Natural killer cell (primary cell): ENCODE measurements at regions not wholly inside any gene's neighbourhood (a gene's known extent, or its start where the extent isn't known, plus 50 kb on each side); places are given as distances from the start of the nearest gene placed in this dataset.

Experiments
- ATAC-seq, 3 donors: fragments of 150-1000 bp in 2 of 3; fragments of 200-7000 bp in 1 of 3; cut with Tn5 transposase; 1 replicate in 1 of 3; 2 replicates in 2 of 3; pipeline ENCODE4 v1.10.0; 2021; ENCODE audit warnings: mild to moderate bottlenecking in 2 of 3, moderate library complexity in 2 of 3
- DNase-seq, 2 donors: peaks; one replicate each; pipeline versions ENCODE4 v3.0.0 to v3.0.0-alpha.2; 2013 to 2021; ENCODE audit warnings: mixed read lengths in 1 of 2
- H3K27ac ChIP-seq: one replicate; pipeline ENCODE4 v1.5.1; 2013; ENCODE audit warnings: mild to moderate bottlenecking, low read length
- H3K27me3 ChIP-seq: one replicate; pipeline ENCODE4 v1.6.1; 2013; ENCODE audit warnings: low read length; ENCODE audit not compliant: control insufficient read depth, insufficient read depth
- H3K36me3 ChIP-seq: one replicate; pipeline ENCODE4 v1.6.1; 2013; ENCODE audit warnings: low read length; ENCODE audit not compliant: control insufficient read depth, insufficient read depth
- H3K4me1 ChIP-seq: one replicate; pipeline ENCODE4 v1.6.1; 2013; ENCODE audit warnings: low read length; ENCODE audit not compliant: control insufficient read depth, insufficient read depth
- H3K4me3 ChIP-seq: one replicate; pipeline ENCODE4 v1.5.1; 2013; ENCODE audit warnings: low read length
- H3K9me3 ChIP-seq: one replicate; pipeline ENCODE4 v1.6.1; 2013; ENCODE audit warnings: low read length; ENCODE audit not compliant: control insufficient read depth, insufficient read depth
- H3K27ac Mint-ChIP-seq, 2 donors: one replicate each; pipeline ENCODE4 v1.8.0; 2022; ENCODE audit warnings: mild to moderate bottlenecking in 2 of 2, mixed read lengths in 2 of 2, moderate library complexity in 1 of 2
- H3K27me3 Mint-ChIP-seq, 2 donors: one replicate each; pipeline ENCODE4 v1.8.0; 2022; ENCODE audit warnings: low read depth in 2 of 2, mixed read lengths in 2 of 2
- H3K36me3 Mint-ChIP-seq: one replicate; pipeline ENCODE4 v1.8.0; 2022; ENCODE audit warnings: mixed read lengths
- H3K4me1 Mint-ChIP-seq, 2 donors: one replicate each; pipeline ENCODE4 v1.8.0; 2022; ENCODE audit warnings: mixed read lengths in 2 of 2
- H3K4me3 Mint-ChIP-seq: one replicate; pipeline ENCODE4 v1.8.0; 2022; ENCODE audit warnings: mild to moderate bottlenecking, moderate library complexity, mixed read lengths
- H3K9me3 Mint-ChIP-seq, 2 donors: one replicate each; pipeline ENCODE4 v1.8.0; 2022; ENCODE audit warnings: mixed read lengths in 2 of 2
- WGBS: methylation state at CpG from one replicate; pipeline ENCODE4 v1.1.7; 2013; ENCODE audit warnings: missing lambda C conversion rate; ENCODE audit not compliant: insufficient coverage; 5-methylcytosine and 5-hydroxymethylcytosine counted together
- intact Hi-C: fragments of 100-400 bp; cut with micrococcal nuclease; formaldehyde crosslinking; loops from one replicate; pipeline ENCODE4 v1.14.2; 2022
- TF ChIP-seq, protein P1 (sequence below): fragments of 200-600 bp; IDR thresholded peaks from one replicate; pipeline ENCODE4 v1.8.0; 2022; ENCODE audit warnings: antibody characterized with exemption

- H3K27me3 Mint-ChIP-seq: peaks cover 9 to 25% of the 10 kb centered on the region in 2 donors
- DNase-seq (no peak), ATAC-seq (no peak)
- no peaks in the 10 kb centered on the region for H3K36me3 Mint-ChIP-seq
- no peaks in the 10 kb centered on the region for H3K9me3 Mint-ChIP-seq
- intact Hi-C loops: no loop called here
- H3K27ac Mint-ChIP-seq: no peak overlapping the region
- no peaks in the 10 kb centered on the region for H3K36me3 ChIP-seq
- TF ChIP-seq, protein P1, sequence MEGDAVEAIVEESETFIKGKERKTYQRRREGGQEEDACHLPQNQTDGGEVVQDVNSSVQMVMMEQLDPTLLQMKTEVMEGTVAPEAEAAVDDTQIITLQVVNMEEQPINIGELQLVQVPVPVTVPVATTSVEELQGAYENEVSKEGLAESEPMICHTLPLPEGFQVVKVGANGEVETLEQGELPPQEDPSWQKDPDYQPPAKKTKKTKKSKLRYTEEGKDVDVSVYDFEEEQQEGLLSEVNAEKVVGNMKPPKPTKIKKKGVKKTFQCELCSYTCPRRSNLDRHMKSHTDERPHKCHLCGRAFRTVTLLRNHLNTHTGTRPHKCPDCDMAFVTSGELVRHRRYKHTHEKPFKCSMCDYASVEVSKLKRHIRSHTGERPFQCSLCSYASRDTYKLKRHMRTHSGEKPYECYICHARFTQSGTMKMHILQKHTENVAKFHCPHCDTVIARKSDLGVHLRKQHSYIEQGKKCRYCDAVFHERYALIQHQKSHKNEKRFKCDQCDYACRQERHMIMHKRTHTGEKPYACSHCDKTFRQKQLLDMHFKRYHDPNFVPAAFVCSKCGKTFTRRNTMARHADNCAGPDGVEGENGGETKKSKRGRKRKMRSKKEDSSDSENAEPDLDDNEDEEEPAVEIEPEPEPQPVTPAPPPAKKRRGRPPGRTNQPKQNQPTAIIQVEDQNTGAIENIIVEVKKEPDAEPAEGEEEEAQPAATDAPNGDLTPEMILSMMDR: no peak
- WGBS: 58% methylated on average over 1 of the region's 1 CpG
- H3K27me3 ChIP-seq: no peaks in the 10 kb centered on the region
- no peak overlapping the region for H3K4me3 ChIP-seq
- no peaks in the 10 kb centered on the region for H3K4me1 ChIP-seq
- H3K9me3 ChIP-seq: no peaks in the 10 kb centered on the region
- H3K4me1 Mint-ChIP-seq: no peaks in the 10 kb centered on the region
- no peak overlapping the region for H3K27ac ChIP-seq
- no peak overlapping the region for H3K4me3 Mint-ChIP-seq
These were observed 67.9 kb upstream of the PGBD5 start for GRCh38 chr1:230494026-230494425.

DNA sequence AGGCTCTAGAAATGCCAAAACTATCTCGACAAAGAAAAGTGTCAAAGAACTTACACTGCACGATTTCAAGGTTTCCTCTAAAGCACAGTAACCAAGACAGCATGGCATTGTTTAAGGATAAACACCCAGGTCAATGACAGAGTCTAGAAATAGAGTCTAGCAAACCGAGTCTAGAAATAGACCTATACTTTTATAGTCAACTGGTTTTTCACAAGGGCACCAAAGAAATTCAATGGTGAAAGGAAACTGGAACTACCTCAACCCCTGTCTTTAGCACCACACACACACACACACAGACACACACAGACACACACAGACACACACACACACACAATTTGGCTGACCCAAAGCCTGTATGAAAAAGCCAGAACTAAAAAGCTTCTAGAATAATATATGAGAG, 67.1 kb upstream of the PGBD5 start:
- intact Hi-C loops: no loop called here
- no peaks in the 10 kb centered on the region for H3K4me1 Mint-ChIP-seq

GRCh38 chr1:230490436-230490835, 64.3 kb upstream of the PGBD5 start:
- no peaks in the 10 kb centered on the region for H3K4me1 ChIP-seq
- intact Hi-C loops: no loop called here
- WGBS: 93% methylated on average over 2 of the region's 2 CpGs

More for the DNA sequence above, 67.1 kb upstream of the PGBD5 start:
- TF ChIP-seq, protein P1: no peak
- Histone ChIP-seq H3K27ac (no peak overlapping the region), H3K9me3 (no peaks in the 10 kb centered on the region), H3K4me3 (no peak overlapping the region), H3K4me1 (no peaks in the 10 kb centered on the region), H3K36me3 (no peaks in the 10 kb centered on the region), H3K27me3 (no peaks in the 10 kb centered on the region)
- 71% methylated on average over 3 of the region's 3 CpGs for WGBS
- peaks cover 9 to 25% of the 10 kb centered on the region in 2 donors for H3K27me3 Mint-ChIP-seq
- ATAC-seq (no peak), DNase-seq (no peak)
- no peaks in the 10 kb centered on the region for H3K9me3 Mint-ChIP-seq
- no peak overlapping the region for H3K27ac Mint-ChIP-seq
- no peak overlapping the region for H3K4me3 Mint-ChIP-seq
- no peaks in the 10 kb centered on the region for H3K36me3 Mint-ChIP-seq

More at GRCh38 chr1:230490436-230490835, 64.3 kb upstream of the PGBD5 start:
- Histone ChIP-seq H3K4me3 (no peak overlapping the region), H3K27me3 (no peaks in the 10 kb centered on the region), H3K36me3 (no peaks in the 10 kb centered on the region), H3K27ac (no peak overlapping the region), H3K9me3 (no peaks in the 10 kb centered on the region)
- Mint-ChIP-seq H3K36me3 (no peaks in the 10 kb centered on the region), H3K9me3 (no peaks in the 10 kb centered on the region), H3K27ac (no peak overlapping the region), H3K4me3 (no peak overlapping the region), H3K27me3 (peaks cover 12 to 25% of the 10 kb centered on the region in 2 donors), H3K4me1 (no peaks in the 10 kb centered on the region)
- TF ChIP-seq, protein P1: no peak
- DNase-seq (no peak), ATAC-seq (no peak)
